Progenitor cell of endocrine pancreas (in vitro differentiated cells): ENCODE measurements at regions not wholly inside any gene's neighbourhood (a gene's known extent, or its start where the extent isn't known, plus 50 kb on each side); places are given as distances from the start of the nearest gene placed in this dataset.

Source experiments
- DNase-seq: peaks from one replicate; pipeline ENCODE4 v3.0.0; 2021; ENCODE audit warnings: low spot score; ENCODE audit not compliant: unreplicated experiment
- H3K27ac Mint-ChIP-seq: 2 replicates; pipeline ENCODE4 v1.8.0; 2021; ENCODE audit warnings: mild to moderate bottlenecking, moderate library complexity, mixed read lengths
- H3K27me3 Mint-ChIP-seq: 2 replicates; pipeline ENCODE4 v1.8.0; 2021; ENCODE audit warnings: mixed read lengths
- H3K36me3 Mint-ChIP-seq: 2 replicates; pipeline ENCODE4 v1.8.0; 2022; ENCODE audit warnings: mixed read lengths; ENCODE audit not compliant: insufficient read depth
- H3K4me1 Mint-ChIP-seq: 2 replicates; pipeline ENCODE4 v1.8.0; 2021; ENCODE audit warnings: low read depth, mixed read lengths
- H3K4me3 Mint-ChIP-seq: 2 replicates; pipeline ENCODE4 v1.8.0; 2021; ENCODE audit warnings: low read depth, mild to moderate bottlenecking, moderate library complexity, mixed read lengths
- H3K9me3 Mint-ChIP-seq: 2 replicates; pipeline ENCODE4 v1.8.0; 2021; ENCODE audit warnings: low read depth, mixed read lengths
- TF ChIP-seq, protein P1 (sequence below): fragments of 200-600 bp; sonication (generic); IDR thresholded peaks from one replicate; pipeline ENCODE4 v1.5.0; 2021; ENCODE audit warnings: antibody characterized with exemption, mild to moderate bottlenecking; ENCODE audit not compliant: unreplicated experiment

GRCh38 chr5:78726571-78726970 is 78.0 kb upstream of the LHFPL2 start:
- Mint-ChIP-seq H3K27ac (no peak overlapping the region), H3K4me3 (no peak overlapping the region), H3K36me3 (no peaks in the 10 kb centered on the region)

GRCh38 chr5:78726003-78726402 is 77.4 kb upstream of the LHFPL2 start:
- no peak overlapping the region for H3K27ac Mint-ChIP-seq
- H3K9me3 Mint-ChIP-seq = peaks cover 3% of the 10 kb centered on the region
- TF ChIP-seq, protein P1, sequence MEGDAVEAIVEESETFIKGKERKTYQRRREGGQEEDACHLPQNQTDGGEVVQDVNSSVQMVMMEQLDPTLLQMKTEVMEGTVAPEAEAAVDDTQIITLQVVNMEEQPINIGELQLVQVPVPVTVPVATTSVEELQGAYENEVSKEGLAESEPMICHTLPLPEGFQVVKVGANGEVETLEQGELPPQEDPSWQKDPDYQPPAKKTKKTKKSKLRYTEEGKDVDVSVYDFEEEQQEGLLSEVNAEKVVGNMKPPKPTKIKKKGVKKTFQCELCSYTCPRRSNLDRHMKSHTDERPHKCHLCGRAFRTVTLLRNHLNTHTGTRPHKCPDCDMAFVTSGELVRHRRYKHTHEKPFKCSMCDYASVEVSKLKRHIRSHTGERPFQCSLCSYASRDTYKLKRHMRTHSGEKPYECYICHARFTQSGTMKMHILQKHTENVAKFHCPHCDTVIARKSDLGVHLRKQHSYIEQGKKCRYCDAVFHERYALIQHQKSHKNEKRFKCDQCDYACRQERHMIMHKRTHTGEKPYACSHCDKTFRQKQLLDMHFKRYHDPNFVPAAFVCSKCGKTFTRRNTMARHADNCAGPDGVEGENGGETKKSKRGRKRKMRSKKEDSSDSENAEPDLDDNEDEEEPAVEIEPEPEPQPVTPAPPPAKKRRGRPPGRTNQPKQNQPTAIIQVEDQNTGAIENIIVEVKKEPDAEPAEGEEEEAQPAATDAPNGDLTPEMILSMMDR = no peak
- H3K4me1 Mint-ChIP-seq = peaks cover 7% of the 10 kb centered on the region
- H3K27me3 Mint-ChIP-seq = peaks cover 13% of the 10 kb centered on the region
- H3K4me3 Mint-ChIP-seq = no peak overlapping the region
- H3K36me3 Mint-ChIP-seq = no peaks in the 10 kb centered on the region
- no peak for DNase-seq

More at GRCh38 chr5:78726571-78726970, 78.0 kb upstream of the LHFPL2 start:
- TF ChIP-seq, protein P1 = no peak
- H3K9me3 Mint-ChIP-seq = peaks cover 3% of the 10 kb centered on the region
- peaks cover 7% of the 10 kb centered on the region for H3K4me1 Mint-ChIP-seq
- peaks cover 15% of the 10 kb centered on the region for H3K27me3 Mint-ChIP-seq
- no peak for DNase-seq

- no peak overlapping the region for H3K4me3 Mint-ChIP-seq
- H3K27ac Mint-ChIP-seq = no peak overlapping the region
- H3K27me3 Mint-ChIP-seq = peaks cover 27% of the 10 kb centered on the region
- DNase-seq = no peak
- H3K4me1 Mint-ChIP-seq = peaks cover 15% of the 10 kb centered on the region
- TF ChIP-seq, protein P1 = no peak
- no peaks in the 10 kb centered on the region for H3K9me3 Mint-ChIP-seq
- no peaks in the 10 kb centered on the region for H3K36me3 Mint-ChIP-seq
Observed at GRCh38 chr5:78724061-78724460, 75.5 kb upstream of the LHFPL2 start.

- DNase-seq = no peak
- peaks cover 44% of the 10 kb centered on the region for H3K27me3 Mint-ChIP-seq
- TF ChIP-seq, protein P1 = no peak
- H3K4me1 Mint-ChIP-seq = peaks cover 11% of the 10 kb centered on the region
- H3K27ac Mint-ChIP-seq = no peak overlapping the region
- no peaks in the 10 kb centered on the region for H3K9me3 Mint-ChIP-seq
- no peak overlapping the region for H3K4me3 Mint-ChIP-seq
- H3K36me3 Mint-ChIP-seq = no peaks in the 10 kb centered on the region
Observed at GRCh38 chr5:78720997-78721396, 72.4 kb upstream of the LHFPL2 start.

- no peak overlapping the region for H3K4me3 Mint-ChIP-seq
- TF ChIP-seq, protein P1 = no peak
- H3K9me3 Mint-ChIP-seq = no peaks in the 10 kb centered on the region
- DNase-seq = no peak
- H3K27me3 Mint-ChIP-seq = peaks cover 45% of the 10 kb centered on the region
- H3K4me1 Mint-ChIP-seq = peaks cover 11% of the 10 kb centered on the region
- no peaks in the 10 kb centered on the region for H3K36me3 Mint-ChIP-seq
- no peak overlapping the region for H3K27ac Mint-ChIP-seq
Observed at GRCh38 chr5:78720227-78720985, 71.8 kb upstream of the LHFPL2 start.
